GM10266 (cell line): ENCODE measurements at regions not wholly inside any gene's neighbourhood (a gene's known extent, or its start where the extent isn't known, plus 50 kb on each side); places are given as distances from the start of the nearest gene placed in this dataset.
"Not testable (repeated sequence)": the region's sequence is repeated elsewhere in the genome, so short reads cannot be mapped to it uniquely, and the experiment has no call there.

Experiments
- DNase-seq: peaks from one replicate; pipeline ENCODE4 v3.0.0; 2012; ENCODE audit errors: extremely low spot score
- TF ChIP-seq, protein P1 (sequence below): IDR thresholded peaks from 2 replicates; pipeline ENCODE4 v1.5.1; 2012; ENCODE audit warnings: mild to moderate bottlenecking, low read depth; ENCODE audit not compliant: control insufficient read depth, insufficient read depth; ENCODE audit errors: missing control alignments

DNA sequence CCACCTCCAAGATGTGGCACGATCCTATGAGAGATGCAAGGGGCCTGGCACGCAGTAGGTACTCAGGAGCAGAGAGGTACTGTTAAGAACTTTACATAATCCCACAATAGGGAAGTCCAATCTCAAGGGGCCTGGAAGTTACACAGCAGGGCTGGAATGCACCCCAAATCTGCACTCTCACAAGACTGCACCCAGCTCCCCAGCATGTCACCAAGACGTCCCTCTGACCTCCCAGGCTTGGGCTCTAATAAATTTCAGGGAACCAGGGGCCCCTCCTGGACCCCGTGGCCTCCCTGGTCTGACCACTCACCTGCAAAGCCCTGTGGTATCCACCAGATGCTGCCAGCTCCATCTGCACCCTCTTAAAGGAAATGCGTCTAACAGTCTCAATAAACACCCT is 94.9 kb downstream of the OAT start:
- TF ChIP-seq, protein P1, sequence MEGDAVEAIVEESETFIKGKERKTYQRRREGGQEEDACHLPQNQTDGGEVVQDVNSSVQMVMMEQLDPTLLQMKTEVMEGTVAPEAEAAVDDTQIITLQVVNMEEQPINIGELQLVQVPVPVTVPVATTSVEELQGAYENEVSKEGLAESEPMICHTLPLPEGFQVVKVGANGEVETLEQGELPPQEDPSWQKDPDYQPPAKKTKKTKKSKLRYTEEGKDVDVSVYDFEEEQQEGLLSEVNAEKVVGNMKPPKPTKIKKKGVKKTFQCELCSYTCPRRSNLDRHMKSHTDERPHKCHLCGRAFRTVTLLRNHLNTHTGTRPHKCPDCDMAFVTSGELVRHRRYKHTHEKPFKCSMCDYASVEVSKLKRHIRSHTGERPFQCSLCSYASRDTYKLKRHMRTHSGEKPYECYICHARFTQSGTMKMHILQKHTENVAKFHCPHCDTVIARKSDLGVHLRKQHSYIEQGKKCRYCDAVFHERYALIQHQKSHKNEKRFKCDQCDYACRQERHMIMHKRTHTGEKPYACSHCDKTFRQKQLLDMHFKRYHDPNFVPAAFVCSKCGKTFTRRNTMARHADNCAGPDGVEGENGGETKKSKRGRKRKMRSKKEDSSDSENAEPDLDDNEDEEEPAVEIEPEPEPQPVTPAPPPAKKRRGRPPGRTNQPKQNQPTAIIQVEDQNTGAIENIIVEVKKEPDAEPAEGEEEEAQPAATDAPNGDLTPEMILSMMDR: no peak
- no peak for DNase-seq

DNA sequence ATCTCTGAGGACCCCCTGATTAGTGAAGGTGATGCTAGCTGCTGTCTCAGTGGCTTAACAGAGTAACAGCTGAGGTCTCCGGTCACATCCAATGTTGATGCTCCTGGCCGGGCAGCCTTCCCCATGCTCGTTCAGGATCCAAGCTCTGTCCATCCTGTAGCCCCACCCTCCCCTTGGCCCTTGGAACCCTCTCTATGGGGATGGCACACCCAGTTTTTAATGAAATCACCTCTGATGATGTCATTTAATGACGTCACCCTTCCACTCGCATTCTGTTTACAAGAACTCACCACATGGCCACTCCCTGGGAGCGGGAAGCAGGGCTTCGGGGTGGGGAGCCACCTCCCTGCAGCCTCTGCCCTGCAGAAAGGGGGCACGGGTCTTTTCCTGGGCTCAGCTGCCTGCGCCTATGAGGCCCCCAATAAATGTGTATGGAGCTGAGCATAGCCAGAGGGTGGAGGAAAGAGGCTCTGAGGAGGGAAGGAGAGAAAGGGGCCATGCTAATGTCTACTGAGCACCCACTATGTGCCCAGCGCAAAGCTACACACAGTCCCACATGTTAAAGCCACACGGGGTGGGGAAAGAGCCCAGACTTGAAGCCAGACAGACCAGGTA is 95.5 kb downstream of the OAT start:
- no peak for DNase-seq
- TF ChIP-seq, protein P1: no peak

DNA sequence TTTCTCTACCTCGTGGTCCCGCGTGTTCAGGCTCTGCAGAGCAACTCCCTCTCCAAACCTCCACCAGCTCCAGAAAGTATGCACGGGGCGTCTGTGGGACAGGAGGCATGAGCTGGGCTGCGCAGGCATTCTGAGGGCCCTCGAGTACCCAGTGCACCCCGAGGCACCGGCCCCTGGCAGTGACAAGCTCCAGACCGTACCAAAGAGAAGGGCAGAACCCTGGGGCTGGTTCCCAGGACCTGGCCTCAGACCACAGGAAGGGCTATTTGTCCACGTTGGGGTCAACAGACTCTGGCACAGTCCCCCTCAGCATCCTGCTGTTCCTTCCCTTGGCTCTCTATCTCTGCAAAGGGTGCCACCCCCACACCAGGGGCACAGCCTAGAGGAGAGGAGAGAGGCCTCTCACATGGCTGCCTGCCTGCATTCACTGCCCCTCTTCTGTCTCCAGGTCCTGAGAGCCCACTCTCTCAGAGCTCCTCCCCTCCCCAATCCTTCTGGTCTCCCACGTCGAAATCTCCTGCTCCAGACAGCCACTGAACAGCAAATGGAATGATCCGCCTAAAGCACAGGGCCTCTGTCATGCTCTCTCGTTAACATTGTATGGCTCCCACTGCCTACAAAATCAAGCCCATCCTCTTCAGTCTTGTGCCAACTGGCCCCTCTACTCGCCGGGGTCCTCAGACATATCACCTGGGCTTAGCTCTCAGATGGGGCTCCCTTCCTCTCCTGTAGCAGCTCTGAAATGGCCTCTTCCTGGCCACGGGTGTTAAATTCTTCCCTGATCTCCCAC is 96.3 kb downstream of the OAT start:
- TF ChIP-seq, protein P1: no peak
- DNase-seq: no peak

DNA sequence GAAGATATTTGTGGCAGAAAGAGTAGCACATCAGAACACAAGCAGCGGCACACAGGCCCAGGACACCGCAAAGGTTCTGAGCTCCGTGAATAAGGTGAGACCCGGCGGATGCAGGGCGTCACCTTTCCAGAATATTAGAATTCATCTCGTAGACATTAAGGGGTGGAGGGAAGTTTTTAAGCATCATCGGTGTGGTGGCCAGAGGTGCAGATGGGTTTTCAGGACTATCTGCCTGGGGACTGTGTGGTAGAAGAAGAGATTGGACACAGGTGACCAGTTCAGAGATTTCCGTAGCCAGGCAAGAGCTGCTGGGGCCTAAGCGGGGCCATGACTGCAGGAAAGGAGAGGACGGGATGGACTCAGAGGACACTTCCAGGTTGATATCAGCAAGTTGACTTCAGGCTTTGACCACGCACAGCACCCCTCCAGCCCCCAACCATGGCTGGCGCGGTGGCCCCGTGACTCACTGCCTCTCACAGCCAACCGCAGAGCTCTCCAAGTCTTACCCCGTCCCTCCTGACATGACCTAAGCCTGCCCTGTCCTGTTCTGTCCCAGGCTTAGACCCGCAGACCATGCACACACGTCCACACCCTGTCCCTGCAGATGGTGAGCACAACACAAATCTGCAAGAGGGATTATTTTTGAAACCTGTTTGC is 97.2 kb downstream of the OAT start:
- TF ChIP-seq, protein P1: no peak
- DNase-seq: no peak

DNA sequence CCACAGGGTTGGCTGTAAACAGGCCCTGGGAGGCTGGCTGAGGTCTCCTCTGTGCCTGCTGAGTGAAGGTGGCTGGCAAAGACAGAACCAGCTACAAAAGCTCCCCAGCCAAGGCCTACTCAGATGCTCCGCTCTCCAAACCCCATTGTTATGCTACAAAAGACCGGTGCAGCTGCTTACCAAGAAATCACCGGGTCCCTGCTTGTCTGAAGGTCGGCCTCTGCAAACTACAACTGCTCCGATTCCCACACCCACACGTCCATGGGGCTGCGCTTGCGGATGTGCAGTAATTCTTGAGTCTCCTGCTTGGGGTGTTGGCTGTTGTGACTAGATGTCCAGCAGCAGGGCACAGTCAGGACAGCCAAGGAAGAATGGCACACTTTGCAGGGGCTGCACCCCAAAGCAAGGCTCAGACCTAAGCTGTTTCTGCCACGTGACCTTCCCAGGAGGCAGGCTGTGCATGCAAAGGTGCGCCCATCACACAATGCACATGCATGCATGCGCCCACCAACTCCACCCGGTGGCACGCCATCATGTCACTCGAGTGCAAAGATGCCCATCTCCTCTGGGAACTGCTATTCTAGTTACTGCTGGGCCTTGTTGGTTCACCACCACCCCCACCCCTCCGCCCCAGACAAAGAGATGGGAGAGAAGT is 97.8 kb downstream of the OAT start:
- DNase-seq: no peak
- TF ChIP-seq, protein P1: no peak

DNA sequence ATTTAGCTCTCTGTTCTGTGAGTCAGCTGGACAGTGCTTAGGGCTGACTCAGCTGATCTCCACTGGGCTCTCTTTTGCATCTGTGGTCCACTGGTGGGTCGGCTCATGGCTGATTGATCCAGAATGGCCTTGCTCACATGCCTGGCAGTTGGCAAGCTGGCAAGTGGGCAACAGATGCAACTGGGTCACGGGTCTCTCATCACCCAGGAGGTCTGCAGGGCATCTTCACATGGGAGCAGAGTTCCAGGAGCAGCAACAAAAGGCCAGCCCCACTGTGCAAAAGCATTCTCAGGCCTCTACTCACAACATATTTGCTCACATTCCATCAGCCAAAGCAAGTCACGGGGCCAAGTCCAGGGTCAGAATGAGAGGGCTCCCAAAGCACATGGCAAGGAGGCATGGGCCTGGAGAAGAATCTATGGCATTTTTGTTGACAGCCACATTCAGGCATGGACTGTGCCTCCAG is 98.8 kb downstream of the OAT start:
- DNase-seq: no peak
- TF ChIP-seq, protein P1: no peak

DNA sequence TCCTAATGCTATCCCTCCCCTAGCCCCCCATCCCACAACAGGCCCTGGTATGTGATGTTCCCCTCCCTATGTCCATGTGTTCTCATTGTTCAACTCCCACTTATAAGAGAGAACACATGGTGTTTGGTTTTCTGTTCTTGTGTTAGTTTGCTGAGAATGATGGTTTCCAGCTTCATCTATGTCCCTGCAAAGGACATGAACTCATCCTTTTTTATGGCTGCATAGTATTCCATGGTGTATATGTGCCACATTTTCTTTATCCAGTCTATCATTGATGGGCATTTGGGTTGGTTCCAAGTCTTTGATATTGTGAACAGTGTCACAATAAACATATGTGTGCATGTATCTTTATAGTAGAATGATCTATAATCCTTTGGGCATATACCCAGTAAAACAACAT is 99.2 kb downstream of the OAT start:
- DNase-seq: not testable (repeated sequence)
